Keratinocyte (primary cell): ENCODE measurements at regions not wholly inside any gene's neighbourhood (a gene's known extent, or its start where the extent isn't known, plus 50 kb on each side); places are given as distances from the start of the nearest gene placed in this dataset.
A peak's percentile ranks its signal among the peaks of the same experiment; 100 is the strongest.
"Not testable (repeated sequence)": the region's sequence is repeated elsewhere in the genome, so short reads cannot be mapped to it uniquely, and the experiment has no call there.

Source experiments
- DNase-seq: peaks from one replicate; pipeline ENCODE4 v3.0.0-alpha.2; 2011; ENCODE audit warnings: low read depth, missing footprints, low spot score
- FAIRE-seq: peaks from 2 replicates; lab custom pipeline; 2011; peaks lifted over from hg19 to GRCh38; lab: Jason Lieb, UNC
- H2AFZ ChIP-seq: 2 replicates; pipeline ENCODE4 v1.6.0; 2012; ENCODE audit warnings: low read length, control low read depth, inconsistent platforms; ENCODE audit not compliant: control insufficient read depth
- H3K27ac ChIP-seq: 2 replicates; pipeline ENCODE4 v1.5.1; 2011; ENCODE audit warnings: low read length; ENCODE audit not compliant: control insufficient read depth, insufficient read depth
- H3K27me3 ChIP-seq: 3 replicates; pipeline ENCODE4 v1.6.0; 2011; ENCODE audit warnings: low read length; ENCODE audit not compliant: control insufficient read depth, insufficient read depth; ENCODE audit errors: extremely low read depth
- H3K36me3 ChIP-seq, 2 experiments: 2 replicates in 1 of 2; 3 replicates in 1 of 2; pipeline ENCODE4 v1.5.1; 2011; ENCODE audit warnings: low read length in 2 of 2, mild to moderate bottlenecking in 1 of 2; ENCODE audit not compliant: control insufficient read depth in 2 of 2, insufficient read depth in 2 of 2; ENCODE audit errors: extremely low read depth in 1 of 2
- H3K4me1 ChIP-seq: 3 replicates; pipeline ENCODE4 v1.5.1; 2011; ENCODE audit warnings: low read length; ENCODE audit not compliant: control insufficient read depth, insufficient read depth; ENCODE audit errors: extremely low read depth
- H3K4me2 ChIP-seq: 3 replicates; pipeline ENCODE4 v1.6.0; 2011; ENCODE audit warnings: low read depth, low read length; ENCODE audit not compliant: control insufficient read depth, insufficient read depth; ENCODE audit errors: extremely low read depth
- H3K4me3 ChIP-seq, 3 experiments: fragments of 200-600 bp in 1 of 3; sonication (generic) in 1 of 3; 2 replicates in 2 of 3; 3 replicates in 1 of 3; pipeline ENCODE4 v1.5.1; 2011 to 2016; ENCODE audit warnings: low read length in 3 of 3, mild to moderate bottlenecking in 3 of 3, control low read depth in 2 of 3, inconsistent platforms in 1 of 3, low read depth in 1 of 3, mixed read lengths in 1 of 3, mixed run types in 1 of 3, moderate library complexity in 1 of 3; ENCODE audit not compliant: control insufficient read depth in 2 of 3, insufficient read depth in 2 of 3; ENCODE audit errors: extremely low read depth in 1 of 3
- H3K79me2 ChIP-seq: 2 replicates; pipeline ENCODE4 v1.6.0; 2012; ENCODE audit warnings: low read length; ENCODE audit not compliant: control insufficient read depth, insufficient read depth
- H3K9ac ChIP-seq: 3 replicates; pipeline ENCODE4 v1.6.0; 2011; ENCODE audit warnings: low read length; ENCODE audit not compliant: control insufficient read depth, insufficient read depth; ENCODE audit errors: extremely low read depth
- H3K9me1 ChIP-seq: 3 replicates; pipeline ENCODE4 v1.6.0; 2011; ENCODE audit warnings: low read length; ENCODE audit not compliant: control insufficient read depth, insufficient read depth; ENCODE audit errors: extremely low read depth
- H3K9me3 ChIP-seq: 2 replicates; pipeline ENCODE4 v1.5.1; 2012; ENCODE audit warnings: low read depth, low read length; ENCODE audit not compliant: control insufficient read depth
- H4K20me1 ChIP-seq: 3 replicates; pipeline ENCODE4 v1.6.0; 2011; ENCODE audit warnings: low read length; ENCODE audit not compliant: control insufficient read depth, insufficient read depth; ENCODE audit errors: extremely low read depth
- CTCF ChIP-seq, 3 experiments: IDR thresholded peaks in 1 of 3; conservative IDR thresholded peaks in 1 of 3; optimal IDR thresholded peaks in 1 of 3; 2 replicates in 2 of 3; 3 replicates in 1 of 3; pipeline versions ENCODE3 to v1.5.1; 2011; ENCODE audit warnings: low read length in 3 of 3, mild to moderate bottlenecking in 3 of 3, moderate library complexity in 2 of 3, control low read depth in 1 of 3, inconsistent platforms in 1 of 3; ENCODE audit not compliant: insufficient read depth in 2 of 3; ENCODE audit errors: extremely low read depth in 1 of 3
- EZH2 ChIP-seq: IDR thresholded peaks from one replicate; pipeline ENCODE4 v1.6.1; 2012; ENCODE audit warnings: inconsistent platforms, mild to moderate bottlenecking, low read length, moderate library complexity
- dilution Hi-C: fragments of 300-500 bp; cut with MboI; formaldehyde crosslinking; loops from one replicate; pipeline ENCODE4 v1.7.0; 2020; ENCODE audit warnings: low sequenced_read_pairs; ENCODE audit not compliant: extremely low pct_ligation_motif_present

- Histone ChIP-seq H3K79me2 (no peaks in the 10 kb centered on the region), H4K20me1 (no peaks in the 10 kb centered on the region), H3K27ac (no peak overlapping the region), H3K4me2 (no peak overlapping the region), H3K9ac (no peak overlapping the region), H2AFZ (no peak overlapping the region), H3K4me1 (no peaks in the 10 kb centered on the region), H3K36me3 (no peaks in the 10 kb centered on the region), H3K9me1 (no peaks in the 10 kb centered on the region), H3K27me3 (no peaks in the 10 kb centered on the region), H3K4me3 (no peak overlapping the region), H3K9me3 (no peaks in the 10 kb centered on the region)
- FAIRE-seq = no peak
- dilution Hi-C loops = no loop called here
- TF ChIP-seq CTCF (optimal IDR thresholded peaks at IDR 0.05 in 1 of 3, IDR thresholded peaks at IDR 0.05 in 1 of 3, conservative IDR thresholded peaks at IDR 0.05 in 1 of 3; ENCODE audit: extremely low read depth in 1 of 3, insufficient read depth in 2 of 3, low read length in 3 of 3) = no peak
- no peak for TF ChIP-seq EZH2
- no peak for DNase-seq
These were observed 270.4 kb downstream of the LRATD1 start for GRCh38 chr2:14902953-14903352.

GRCh38 chr2:14903709-14904374 lies 271.3 kb downstream of the LRATD1 start:
- Histone ChIP-seq H2AFZ (no peak overlapping the region), H3K9ac (no peak overlapping the region), H3K4me3 (no peak overlapping the region), H3K4me1 (no peaks in the 10 kb centered on the region), H3K9me3 (no peaks in the 10 kb centered on the region), H4K20me1 (no peaks in the 10 kb centered on the region), H3K79me2 (no peaks in the 10 kb centered on the region), H3K27ac (no peak overlapping the region), H3K9me1 (no peaks in the 10 kb centered on the region), H3K4me2 (no peak overlapping the region), H3K27me3 (no peaks in the 10 kb centered on the region), H3K36me3 (no peaks in the 10 kb centered on the region)
- peak; percentile 45 to 77 (median 64) for TF ChIP-seq CTCF (optimal IDR thresholded peaks at IDR 0.05 in 1 of 3, IDR thresholded peaks at IDR 0.05 in 1 of 3, conservative IDR thresholded peaks at IDR 0.05 in 1 of 3; ENCODE audit: extremely low read depth in 1 of 3, insufficient read depth in 2 of 3, low read length in 3 of 3)
- no peak for TF ChIP-seq EZH2
- dilution Hi-C loops = no loop called here
- no peak for DNase-seq
- no peak for FAIRE-seq

GRCh38 chr2:14904378-14904777 lies 271.9 kb downstream of the LRATD1 start:
- H3K4me2 ChIP-seq, H4K20me1 ChIP-seq, FAIRE-seq, H3K27me3 ChIP-seq, H3K4me3 ChIP-seq, dilution Hi-C loops, H3K36me3 ChIP-seq, H3K4me1 ChIP-seq, H2AFZ ChIP-seq, H3K9ac ChIP-seq, H3K9me3 ChIP-seq, H3K79me2 ChIP-seq, DNase-seq, H3K9me1 ChIP-seq, H3K27ac ChIP-seq: not testable (repeated sequence)
